ENCODE measurements at regions not wholly inside any gene's neighbourhood (a gene's known extent, or its start where the extent isn't known, plus 50 kb on each side); places are given as distances from the start of the nearest gene placed in this dataset.

DNA sequence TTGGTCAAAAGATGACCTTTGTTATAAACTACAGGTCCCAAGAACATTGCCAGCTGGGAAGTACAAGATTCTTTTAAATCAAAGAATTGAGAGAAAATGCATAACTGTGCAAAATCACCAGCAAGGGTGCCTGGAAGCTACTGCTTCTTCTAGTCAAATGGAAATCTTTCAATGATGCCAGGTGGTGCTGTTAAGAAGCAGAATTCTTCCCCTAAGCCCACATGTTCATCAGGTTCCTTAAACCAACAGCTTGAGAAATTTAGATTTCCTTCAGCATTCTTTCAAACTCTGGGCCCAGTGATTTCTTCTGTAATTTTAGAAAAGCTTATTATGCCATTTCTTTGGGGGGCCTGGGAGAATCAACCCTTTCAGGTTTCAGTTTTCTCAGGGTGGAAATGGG lies 207.8 kb upstream of the WSCD1 start:
- TF ChIP-seq, protein P1, sequence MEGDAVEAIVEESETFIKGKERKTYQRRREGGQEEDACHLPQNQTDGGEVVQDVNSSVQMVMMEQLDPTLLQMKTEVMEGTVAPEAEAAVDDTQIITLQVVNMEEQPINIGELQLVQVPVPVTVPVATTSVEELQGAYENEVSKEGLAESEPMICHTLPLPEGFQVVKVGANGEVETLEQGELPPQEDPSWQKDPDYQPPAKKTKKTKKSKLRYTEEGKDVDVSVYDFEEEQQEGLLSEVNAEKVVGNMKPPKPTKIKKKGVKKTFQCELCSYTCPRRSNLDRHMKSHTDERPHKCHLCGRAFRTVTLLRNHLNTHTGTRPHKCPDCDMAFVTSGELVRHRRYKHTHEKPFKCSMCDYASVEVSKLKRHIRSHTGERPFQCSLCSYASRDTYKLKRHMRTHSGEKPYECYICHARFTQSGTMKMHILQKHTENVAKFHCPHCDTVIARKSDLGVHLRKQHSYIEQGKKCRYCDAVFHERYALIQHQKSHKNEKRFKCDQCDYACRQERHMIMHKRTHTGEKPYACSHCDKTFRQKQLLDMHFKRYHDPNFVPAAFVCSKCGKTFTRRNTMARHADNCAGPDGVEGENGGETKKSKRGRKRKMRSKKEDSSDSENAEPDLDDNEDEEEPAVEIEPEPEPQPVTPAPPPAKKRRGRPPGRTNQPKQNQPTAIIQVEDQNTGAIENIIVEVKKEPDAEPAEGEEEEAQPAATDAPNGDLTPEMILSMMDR (IDR thresholded peaks at IDR 0.05), result no peak
- TF ChIP-seq POLR2A (IDR thresholded peaks at IDR 0.05) (no peak), POLR2AphosphoS5 (IDR thresholded peaks at IDR 0.05) (no peak)

All from prostate gland (tissue), 2 donors.